Immature natural killer cell (primary cell): ENCODE measurements at regions not wholly inside any gene's neighbourhood (a gene's known extent, or its start where the extent isn't known, plus 50 kb on each side); places are given as distances from the start of the nearest gene placed in this dataset.

Experiments
- DNase-seq, 3 donors: peaks; one replicate each; pipeline ENCODE4 v3.0.0; 2022; ENCODE audit warnings: mixed read lengths in 1 of 3
- H3K27ac Mint-ChIP-seq, 6 donors: one replicate each; pipeline ENCODE4 v1.8.0; 2020; ENCODE audit warnings: mixed read lengths in 6 of 6, mild to moderate bottlenecking in 5 of 6, inconsistent platforms in 4 of 6, moderate library complexity in 3 of 6
- H3K27me3 Mint-ChIP-seq, 3 donors: one replicate each; pipeline ENCODE4 v1.8.0; 2020 to 2021; ENCODE audit warnings: low read depth in 3 of 3, mild to moderate bottlenecking in 3 of 3, mixed read lengths in 3 of 3, moderate library complexity in 3 of 3, inconsistent platforms in 1 of 3
- H3K36me3 Mint-ChIP-seq, 3 donors: one replicate each; pipeline ENCODE4 v1.8.0; 2020; ENCODE audit warnings: mixed read lengths in 3 of 3, inconsistent platforms in 2 of 3, mild to moderate bottlenecking in 2 of 3
- H3K4me1 Mint-ChIP-seq, 2 donors: one replicate each; pipeline ENCODE4 v1.8.0; 2020; ENCODE audit warnings: inconsistent platforms in 2 of 2, mild to moderate bottlenecking in 2 of 2, mixed read lengths in 2 of 2, moderate library complexity in 1 of 2
- H3K4me3 Mint-ChIP-seq, 5 donors: one replicate each; pipeline ENCODE4 v1.8.0; 2020; ENCODE audit warnings: mild to moderate bottlenecking in 5 of 5, mixed read lengths in 5 of 5, inconsistent platforms in 3 of 5, moderate library complexity in 3 of 5
- H3K9me3 Mint-ChIP-seq, 6 donors: one replicate each; pipeline ENCODE4 v1.8.0; 2020; ENCODE audit warnings: mild to moderate bottlenecking in 6 of 6, mixed read lengths in 6 of 6, inconsistent platforms in 4 of 6, moderate library complexity in 3 of 6

DNA sequence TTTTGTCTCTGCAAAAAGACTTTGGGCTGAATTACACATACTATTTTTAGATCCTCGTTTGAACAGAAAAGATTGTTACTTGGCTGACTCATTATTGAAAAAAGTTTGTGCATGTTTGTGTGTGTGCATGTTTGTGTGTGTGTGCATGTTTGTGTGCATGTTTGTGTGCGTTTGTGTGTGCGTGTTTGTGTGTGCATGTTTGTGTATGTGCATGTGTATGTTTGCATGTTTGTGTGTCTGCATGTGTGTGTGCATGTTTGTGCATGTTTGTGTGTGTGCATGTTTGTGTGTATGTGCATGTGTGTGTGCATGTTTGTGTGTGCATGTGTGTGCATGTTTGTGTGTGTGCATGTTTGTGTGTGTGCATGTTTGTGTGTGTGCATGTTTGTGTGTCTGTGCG, 201.1 kb upstream of the FAT1 start:
- Mint-ChIP-seq H3K27ac (no peak overlapping the region), H3K9me3 (peaks cover 2 to 33% (median 9%) of the 10 kb centered on the region in 6 donors), H3K27me3 (no peaks in the 10 kb centered on the region), H3K36me3 (no peaks in the 10 kb centered on the region), H3K4me1 (no peaks in the 10 kb centered on the region), H3K4me3 (no peak overlapping the region)
- no peak for DNase-seq

- Mint-ChIP-seq H3K27ac (no peak overlapping the region), H3K36me3 (peaks cover 0 to 3% (median 0%) of the 10 kb centered on the region in 3 donors), H3K4me3 (no peak overlapping the region), H3K27me3 (peaks cover 0 to 3% (median 0%) of the 10 kb centered on the region in 3 donors), H3K4me1 (no peaks in the 10 kb centered on the region), H3K9me3 (peaks cover 4 to 44% (median 19%) of the 10 kb centered on the region in 6 donors)
- no peak for DNase-seq
These were observed 204.0 kb upstream of the FAT1 start for GRCh38 chr4:186927624-186928023.

GRCh38 chr4:186930024-186930423, 206.4 kb upstream of the FAT1 start:
- H3K27ac Mint-ChIP-seq = no peak overlapping the region
- H3K9me3 Mint-ChIP-seq = peaks cover 4 to 36% (median 22%) of the 10 kb centered on the region in 6 donors
- H3K4me3 Mint-ChIP-seq = no peak overlapping the region
- peaks cover 0 to 3% (median 0%) of the 10 kb centered on the region in 3 donors for H3K36me3 Mint-ChIP-seq
- no peaks in the 10 kb centered on the region for H3K4me1 Mint-ChIP-seq
- DNase-seq = no peak
- peaks cover 0 to 3% (median 0%) of the 10 kb centered on the region in 3 donors for H3K27me3 Mint-ChIP-seq

DNA sequence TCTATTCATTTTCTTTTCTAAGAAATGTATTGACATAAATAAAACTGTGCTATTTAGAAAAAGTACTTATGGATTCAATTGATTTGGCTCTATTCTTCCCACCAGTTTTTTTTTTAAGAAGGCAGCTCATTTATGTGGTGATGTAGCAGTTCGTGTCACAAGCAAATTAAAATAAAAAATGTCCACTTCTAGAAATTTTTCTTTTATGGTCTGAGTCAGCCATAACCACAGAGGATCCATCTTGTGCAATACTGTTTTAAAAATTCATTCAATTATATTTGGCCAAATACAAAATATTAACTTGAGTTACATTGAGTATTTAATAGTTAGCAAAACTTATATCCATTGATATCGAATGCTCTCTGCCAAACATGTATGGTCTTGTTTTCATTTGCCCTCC, 207.9 kb upstream of the FAT1 start:
- peaks cover 0 to 3% (median 0%) of the 10 kb centered on the region in 3 donors for H3K27me3 Mint-ChIP-seq
- peaks cover 0 to 3% (median 0%) of the 10 kb centered on the region in 3 donors for H3K36me3 Mint-ChIP-seq
- no peaks in the 10 kb centered on the region for H3K4me1 Mint-ChIP-seq
- H3K4me3 Mint-ChIP-seq = no peak overlapping the region
- no peak for DNase-seq
- no peak overlapping the region for H3K27ac Mint-ChIP-seq
- H3K9me3 Mint-ChIP-seq = peaks cover 4 to 38% (median 27%) of the 10 kb centered on the region in 6 donors

DNA sequence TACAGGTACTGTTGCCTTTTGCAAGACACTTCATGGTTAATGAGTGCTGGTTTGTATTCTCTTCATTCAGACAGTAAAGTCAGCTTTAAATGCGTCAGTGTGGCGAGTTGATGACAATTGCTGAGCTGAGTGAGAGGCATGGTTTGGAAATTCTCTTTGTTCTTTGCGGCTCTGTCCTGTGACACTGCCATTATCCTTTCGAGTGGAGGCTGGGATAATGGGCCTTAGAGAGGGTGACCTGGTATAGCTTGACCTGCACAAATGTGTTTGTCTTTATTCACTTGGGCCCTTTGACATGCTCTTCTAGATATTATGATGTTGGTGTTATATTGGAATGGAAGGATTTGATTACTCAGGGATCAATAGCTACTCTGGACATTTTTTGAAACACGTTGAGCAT, 208.5 kb upstream of the FAT1 start:
- no peak overlapping the region for H3K27ac Mint-ChIP-seq
- H3K9me3 Mint-ChIP-seq = peaks cover 7 to 32% (median 27%) of the 10 kb centered on the region in 6 donors
- H3K36me3 Mint-ChIP-seq = peaks cover 0 to 3% (median 0%) of the 10 kb centered on the region in 3 donors
- no peak for DNase-seq
- no peak overlapping the region for H3K4me3 Mint-ChIP-seq
- peaks cover 0 to 5% (median 0%) of the 10 kb centered on the region in 3 donors for H3K27me3 Mint-ChIP-seq
- H3K4me1 Mint-ChIP-seq = no peaks in the 10 kb centered on the region

- Mint-ChIP-seq H3K4me3 (no peak overlapping the region), H3K27me3 (peaks cover 0 to 5% (median 0%) of the 10 kb centered on the region in 3 donors), H3K4me1 (no peaks in the 10 kb centered on the region), H3K36me3 (peaks cover 0 to 3% (median 0%) of the 10 kb centered on the region in 3 donors), H3K27ac (no peak overlapping the region), H3K9me3 (peaks cover 7 to 28% (median 26%) of the 10 kb centered on the region in 6 donors)
- DNase-seq = no peak
These were observed 209.1 kb upstream of the FAT1 start for GRCh38 chr4:186932631-186933187.

- Mint-ChIP-seq H3K27ac (no peak overlapping the region), H3K27me3 (peaks cover 0 to 5% (median 2%) of the 10 kb centered on the region in 3 donors), H3K36me3 (peaks cover 0 to 3% (median 0%) of the 10 kb centered on the region in 3 donors), H3K9me3 (peaks cover 12 to 34% (median 32%) of the 10 kb centered on the region in 6 donors), H3K4me1 (no peaks in the 10 kb centered on the region), H3K4me3 (no peak overlapping the region)
- no peak for DNase-seq
These were observed 210.6 kb upstream of the FAT1 start for GRCh38 chr4:186934244-186934643.

DNA sequence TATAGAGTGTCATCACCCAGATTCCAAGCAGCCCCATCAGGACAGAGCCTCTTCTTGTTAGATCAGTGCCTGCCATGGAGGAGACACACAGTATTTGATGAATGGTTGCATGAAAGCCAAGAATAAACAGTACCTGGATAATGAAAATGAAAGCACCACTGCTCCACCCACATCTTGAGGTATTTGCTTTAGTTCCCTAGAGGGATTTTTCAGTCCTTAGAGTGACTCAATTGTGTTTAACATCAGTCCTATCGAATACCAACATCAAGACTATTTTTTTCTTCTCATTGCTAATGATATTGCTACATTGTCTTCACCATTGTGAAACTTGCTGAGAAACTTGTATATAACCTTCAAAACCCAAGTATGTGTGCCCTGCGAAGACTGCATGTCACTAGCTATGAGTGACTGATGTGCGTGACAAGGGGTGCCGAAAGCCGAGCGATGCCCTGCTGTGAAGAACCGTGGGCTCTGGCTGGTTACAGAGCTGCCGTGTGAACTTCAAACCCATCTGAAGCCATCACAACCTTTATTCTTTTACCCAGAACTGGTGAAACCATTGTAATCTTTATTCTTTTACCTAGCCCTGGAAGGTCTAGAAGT, 211.3 kb upstream of the FAT1 start:
- Mint-ChIP-seq H3K36me3 (peaks cover 0 to 3% (median 0%) of the 10 kb centered on the region in 3 donors), H3K9me3 (peaks cover 12 to 33% (median 28%) of the 10 kb centered on the region in 6 donors), H3K4me3 (no peak overlapping the region), H3K4me1 (no peaks in the 10 kb centered on the region), H3K27ac (no peak overlapping the region), H3K27me3 (peaks cover 0 to 5% (median 2%) of the 10 kb centered on the region in 3 donors)
- DNase-seq = no peak

GRCh38 chr4:186935901-186936300, 212.2 kb upstream of the FAT1 start:
- Mint-ChIP-seq H3K36me3 (peaks cover 0 to under 1% (median 0%) of the 10 kb centered on the region in 3 donors), H3K9me3 (peaks cover 12 to 28% (median 22%) of the 10 kb centered on the region in 6 donors), H3K4me1 (no peaks in the 10 kb centered on the region), H3K27ac (no peak overlapping the region), H3K27me3 (peaks cover 0 to 4% (median 2%) of the 10 kb centered on the region in 3 donors), H3K4me3 (no peak overlapping the region)
- DNase-seq = no peak

DNA sequence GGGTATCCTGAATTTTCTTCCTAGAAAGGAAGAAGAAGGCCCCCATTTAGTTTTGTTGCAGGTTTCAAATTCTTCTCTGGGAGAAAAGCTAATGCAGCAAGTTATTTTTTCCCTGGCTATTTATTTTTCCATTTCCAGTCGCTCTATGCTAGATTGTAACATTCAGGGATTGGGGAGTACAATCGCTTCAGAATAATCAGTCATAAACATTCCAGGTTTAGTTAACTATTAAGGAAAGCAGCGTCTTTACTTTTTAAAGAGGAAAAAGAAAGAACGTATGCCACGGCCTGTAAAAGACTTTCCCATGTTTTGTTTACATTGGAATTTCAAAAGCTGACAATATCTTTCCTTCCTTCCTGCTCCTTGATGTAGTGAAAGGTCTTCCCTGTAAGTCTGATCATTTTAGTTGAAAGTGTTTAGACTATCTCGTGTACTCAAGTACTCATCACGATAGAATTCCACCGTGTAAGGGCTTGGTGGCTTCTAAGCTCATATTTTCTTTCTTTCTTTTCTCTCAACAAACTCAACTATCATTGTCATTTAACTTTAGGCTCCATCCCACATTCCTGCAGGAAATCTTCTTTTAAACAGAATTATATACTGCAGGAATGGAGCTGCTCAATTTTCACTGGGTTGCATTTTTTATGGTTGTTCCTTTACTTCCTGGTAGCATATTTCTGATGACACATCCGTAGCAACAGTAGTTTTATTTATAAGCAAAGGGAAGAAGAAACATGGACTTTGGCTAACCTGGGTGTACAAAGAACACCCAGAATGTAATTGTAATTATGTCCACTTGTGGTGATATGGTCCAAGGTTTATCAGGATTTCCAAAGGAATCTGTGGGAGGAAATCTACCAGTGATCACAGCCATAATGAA, 213.1 kb upstream of the FAT1 start:
- DNase-seq = no peak
- no peak overlapping the region for H3K27ac Mint-ChIP-seq
- no peaks in the 10 kb centered on the region for H3K4me1 Mint-ChIP-seq
- H3K4me3 Mint-ChIP-seq = no peak overlapping the region
- H3K36me3 Mint-ChIP-seq = no peaks in the 10 kb centered on the region
- H3K27me3 Mint-ChIP-seq = peaks cover 0 to 2% (median 2%) of the 10 kb centered on the region in 3 donors
- H3K9me3 Mint-ChIP-seq = peaks cover 8 to 25% (median 20%) of the 10 kb centered on the region in 6 donors

DNA sequence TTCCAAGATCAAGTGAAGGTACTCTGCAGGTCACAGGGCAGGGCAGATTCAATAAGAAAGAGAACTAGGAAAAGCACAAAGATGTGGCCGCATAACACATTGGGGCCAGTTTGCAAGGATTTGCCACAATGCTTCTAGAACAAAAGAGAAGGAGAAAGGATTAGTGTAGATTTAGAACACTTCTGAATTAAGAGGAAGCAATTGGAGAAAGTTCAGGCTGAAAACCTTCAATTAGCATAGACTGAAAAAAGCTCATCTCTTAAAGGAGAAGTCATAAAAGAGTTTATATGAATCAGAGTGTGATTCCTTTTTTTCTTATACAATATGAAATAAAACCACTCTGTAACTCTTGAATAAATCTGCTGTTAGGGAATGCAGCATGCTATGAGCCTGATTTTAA, 215.6 kb upstream of the FAT1 start:
- H3K27me3 Mint-ChIP-seq = peaks cover 0 to 2% (median 2%) of the 10 kb centered on the region in 3 donors
- H3K36me3 Mint-ChIP-seq = no peaks in the 10 kb centered on the region
- H3K4me1 Mint-ChIP-seq = no peaks in the 10 kb centered on the region
- no peak overlapping the region for H3K27ac Mint-ChIP-seq
- H3K9me3 Mint-ChIP-seq = peaks cover 8 to 38% (median 25%) of the 10 kb centered on the region in 6 donors
- no peak for DNase-seq
- H3K4me3 Mint-ChIP-seq = no peak overlapping the region

GRCh38 chr4:186939766-186940165, 216.1 kb upstream of the FAT1 start:
- no peak overlapping the region for H3K4me3 Mint-ChIP-seq
- peaks cover 10 to 35% (median 27%) of the 10 kb centered on the region in 6 donors for H3K9me3 Mint-ChIP-seq
- no peak overlapping the region for H3K27ac Mint-ChIP-seq
- no peak for DNase-seq
- H3K27me3 Mint-ChIP-seq = peaks cover 0 to 2% (median 2%) of the 10 kb centered on the region in 3 donors
- H3K4me1 Mint-ChIP-seq = no peaks in the 10 kb centered on the region
- H3K36me3 Mint-ChIP-seq = no peaks in the 10 kb centered on the region

GRCh38 chr4:186940476-186940875, 216.8 kb upstream of the FAT1 start:
- no peak overlapping the region for H3K4me3 Mint-ChIP-seq
- H3K4me1 Mint-ChIP-seq = no peaks in the 10 kb centered on the region

More at GRCh38 chr4:186940476-186940875, 216.8 kb upstream of the FAT1 start:
- no peak for DNase-seq
- Mint-ChIP-seq H3K9me3 (peaks cover 13 to 35% (median 25%) of the 10 kb centered on the region in 6 donors), H3K36me3 (no peaks in the 10 kb centered on the region), H3K27ac (no peak overlapping the region), H3K27me3 (peaks cover 2 to 5% (median 3%) of the 10 kb centered on the region in 3 donors)
